HepG2 (cell line): ENCODE measurements at regions not wholly inside any gene's neighbourhood (a gene's known extent, or its start where the extent isn't known, plus 50 kb on each side); places are given as distances from the start of the nearest gene placed in this dataset.

ENCODE experiments used
- ATAC-seq: fragments of 200-7000 bp; cut with Tn5 transposase; 3 replicates; pipeline ENCODE4 v1.9.1; 2020; ENCODE audit warnings: mild to moderate bottlenecking, moderate library complexity
- BruUV-seq: library from RNA; stranded (reverse); fragments of 400-500 nt; replicated peaks from 2 replicates; lab custom pipeline; 2021; lab: Mats Ljungman, UMichigan
- CTCF ChIA-PET: fragments of 300-600 bp; formaldehyde crosslinking; extraction: SDS; loops from one replicate; lab custom pipeline; 2021; ENCODE audit warnings: low total read pairs, inconsistent platforms, low intra/inter-chr PET ratio; lab: Yijun Ruan, JAX
- POLR2A ChIA-PET: fragments of 350-600 bp; sonication (Branson Sonifier 250); formaldehyde crosslinking; loops from one replicate; lab custom pipeline; 2020; ENCODE audit warnings: antibody characterized with exemption, inconsistent platforms; lab: Yijun Ruan, JAX
- DNase-seq: peaks from one replicate; pipeline ENCODE4 v3.0.0-alpha.2; 2015; ENCODE audit warnings: low spot score
- FAIRE-seq: peaks from 3 replicates; lab custom pipeline; 2011; peaks lifted over from hg19 to GRCh38; lab: Jason Lieb, UNC
- H2AFZ ChIP-seq: one replicate; pipeline ENCODE4 v1.6.1; 2011; ENCODE audit warnings: low read length, inconsistent platforms
- H3K27ac ChIP-seq: fragments of 300-600 bp; 3 replicates; pipeline ENCODE4 v1.8.0; 2011; ENCODE audit warnings: mixed run types, mild to moderate bottlenecking, mixed read lengths, low read length, inconsistent platforms; ENCODE audit not compliant: insufficient read depth; ENCODE audit errors: extremely low read length
- H3K27me3 ChIP-seq, 2 experiments: fragments of 200-600 bp in 1 of 2; 2 replicates in 1 of 2; 3 replicates in 1 of 2; pipeline versions ENCODE4 v1.6.0 to v1.8.0; 2011; ENCODE audit warnings: low read length in 2 of 2, mild to moderate bottlenecking in 2 of 2, moderate library complexity in 2 of 2, inconsistent platforms in 1 of 2; ENCODE audit not compliant: insufficient read depth in 2 of 2, control insufficient read depth in 1 of 2
- H3K36me3 ChIP-seq, 2 experiments: fragments of 200-600 bp in 1 of 2; replicated peaks in 1 of 2; 2 replicates in 1 of 2; 3 replicates in 1 of 2; pipeline versions ENCODE4 v1.5.1 to v1.8.0; 2011; ENCODE audit warnings: low read length in 2 of 2, inconsistent platforms in 1 of 2; ENCODE audit not compliant: insufficient read depth in 2 of 2, control insufficient read depth in 1 of 2
- H3K4me1 ChIP-seq: 2 replicates; pipeline ENCODE4 v1.5.1; 2012; ENCODE audit warnings: low read length, inconsistent platforms; ENCODE audit not compliant: insufficient read depth
- H3K4me2 ChIP-seq: 2 replicates; pipeline ENCODE4 v1.6.0; 2011; ENCODE audit warnings: low read depth, low read length, inconsistent platforms
- H3K4me3 ChIP-seq, 3 experiments: fragments of 200-600 bp in 1 of 3; sonication (generic), shearing (Covaris generic) in 1 of 3; replicated peaks in 1 of 3; 2 replicates each; pipeline ENCODE4 v1.5.1; 2011 to 2016; ENCODE audit warnings: low read length in 3 of 3, inconsistent platforms in 2 of 3, low read depth in 2 of 3, mild to moderate bottlenecking in 2 of 3, control low read depth in 1 of 3, mixed read lengths in 1 of 3; ENCODE audit not compliant: insufficient read depth in 1 of 3
- H3K79me2 ChIP-seq: one replicate; pipeline ENCODE4 v1.6.1; 2011; ENCODE audit warnings: low read length, inconsistent platforms; ENCODE audit not compliant: insufficient read depth
- H3K9ac ChIP-seq: 2 replicates; pipeline ENCODE4 v1.6.0; 2011; ENCODE audit warnings: mild to moderate bottlenecking, low read depth, low read length, inconsistent platforms; ENCODE audit not compliant: insufficient read depth
- H3K9me3 ChIP-seq: 2 replicates; pipeline ENCODE4 v1.5.1; 2012; ENCODE audit warnings: mild to moderate bottlenecking, low read length
- H4K20me1 ChIP-seq: 2 replicates; pipeline ENCODE4 v1.6.0; 2011; ENCODE audit warnings: inconsistent platforms, mild to moderate bottlenecking, low read length, moderate library complexity; ENCODE audit not compliant: insufficient read depth
- CREBL2 ChIP-seq: sonication (generic); formaldehyde crosslinking; IDR thresholded peaks from 2 replicates; pipeline ENCODE4 v1.8.1; 2023; ENCODE audit warnings: missing genetic modification reagents, mild to moderate bottlenecking, borderline replicate concordance
- ELF1 ChIP-seq: sonication (generic); formaldehyde crosslinking; IDR thresholded peaks from 2 replicates; pipeline ENCODE4 v1.4.0; 2020; ENCODE audit warnings: missing genetic modification reagents
- NPAS2 ChIP-seq: sonication (generic); formaldehyde crosslinking; IDR thresholded peaks from 2 replicates; pipeline ENCODE4 v1.8.0; 2022; ENCODE audit warnings: mild to moderate bottlenecking, missing genetic modification reagents, borderline replicate concordance
- XBP1 ChIP-seq: sonication (generic); formaldehyde crosslinking; IDR thresholded peaks from 2 replicates; pipeline ENCODE4 v1.5.0; 2020; ENCODE audit warnings: missing genetic modification reagents
- ZNF558 ChIP-seq: sonication (generic); formaldehyde crosslinking; IDR thresholded peaks from 2 replicates; pipeline ENCODE4 v1.9.0; 2022; ENCODE audit warnings: mild to moderate bottlenecking, missing genetic modification reagents, borderline replicate concordance
- ZXDC ChIP-seq: sonication (generic); formaldehyde crosslinking; IDR thresholded peaks from 2 replicates; pipeline ENCODE4 v1.5.0; 2020; ENCODE audit warnings: mild to moderate bottlenecking, missing genetic modification reagents
- WGBS: methylation state at CpG from one replicate; pipeline ENCODE4 v1.1.6; 2017; ENCODE audit warnings: low lambda C conversion rate; 5-methylcytosine and 5-hydroxymethylcytosine counted together
- in situ Hi-C: cut with HindIII; loops from 2 replicates; pipeline ENCODE4 v1.10.0; 2017; ENCODE audit warnings: low pct_unique_long_range_greater_than_20kb; ENCODE audit not compliant: extremely low pct_ligation_motif_present
- intact Hi-C: fragments of 100-400 bp; cut with micrococcal nuclease; formaldehyde crosslinking; loops from one replicate; pipeline ENCODE4 v1.10.0; 2022; ENCODE audit not compliant: unreplicated experiment

GRCh38 chr13:40155201-40155600 lies 499.7 kb downstream of the COG6 start (continued):
- TF ChIP-seq ZXDC (CRISPR knock-in tag) (no peak), NPAS2 (CRISPR knock-in tag) (no peak)

- in situ Hi-C loops = no loop called here
- peaks cover 0 to 2% of the 10 kb centered on the region in 2 experiments; a peak in 2 of 5 replicates for H3K27me3 ChIP-seq
- H3K4me2 ChIP-seq = no peak overlapping the region
- no peaks in the 10 kb centered on the region for H4K20me1 ChIP-seq
- no peaks in the 10 kb centered on the region for H3K36me3 ChIP-seq
- no peak overlapping the region for H3K4me3 ChIP-seq
- WGBS = no CpG with 5 or more reads among the region's 1 CpG
- H3K4me1 ChIP-seq = no peaks in the 10 kb centered on the region
- no peaks in the 10 kb centered on the region for H3K9me3 ChIP-seq
- no peak overlapping the region for H3K9ac ChIP-seq
- H2AFZ ChIP-seq = no peak overlapping the region
- TF ChIP-seq XBP1 (no peak), CREBL2 (CRISPR knock-in tag) (no peak), ELF1 (CRISPR knock-in tag) (no peak), ZNF558 (CRISPR knock-in tag) (no peak)
- TF ChIP-seq, all 625 proteins: peak for 0
- no peak for DNase-seq
- Histone ChIP-seq H3K79me2 (no peaks in the 10 kb centered on the region), H3K27ac (no peak overlapping the region)
- ChIA-PET POLR2A (no interaction called here), CTCF (no interaction called here)
- FAIRE-seq = no peak
- no peak for ATAC-seq
- intact Hi-C loops = no loop called here
- no TSS peak for BruUV-seq
These were observed 502.8 kb downstream of the COG6 start for GRCh38 chr13:40158218-40158617.
